Body of pancreas (tissue), 4 donors: ENCODE measurements at regions not wholly inside any gene's neighbourhood (a gene's known extent, or its start where the extent isn't known, plus 50 kb on each side); places are given as distances from the start of the nearest gene placed in this dataset.

Source experiments
- POLR2A ChIP-seq, 3 donors: fragments of 450-650 bp; IDR thresholded peaks; one replicate each; pipeline ENCODE4 v1.6.1; 2016; ENCODE audit warnings: antibody characterized with exemption in 3 of 3, mild to moderate bottlenecking in 2 of 3
- TF ChIP-seq, protein P1 (sequence below), 7 experiments: fragments of 450-650 bp in 4 of 7; fragments of 200-600 bp in 3 of 7; sonication (generic) in 3 of 7; IDR thresholded peaks; one replicate each; pipeline ENCODE4 v1.5.1; 2016 to 2019; ENCODE audit warnings: antibody characterized with exemption in 7 of 7

DNA sequence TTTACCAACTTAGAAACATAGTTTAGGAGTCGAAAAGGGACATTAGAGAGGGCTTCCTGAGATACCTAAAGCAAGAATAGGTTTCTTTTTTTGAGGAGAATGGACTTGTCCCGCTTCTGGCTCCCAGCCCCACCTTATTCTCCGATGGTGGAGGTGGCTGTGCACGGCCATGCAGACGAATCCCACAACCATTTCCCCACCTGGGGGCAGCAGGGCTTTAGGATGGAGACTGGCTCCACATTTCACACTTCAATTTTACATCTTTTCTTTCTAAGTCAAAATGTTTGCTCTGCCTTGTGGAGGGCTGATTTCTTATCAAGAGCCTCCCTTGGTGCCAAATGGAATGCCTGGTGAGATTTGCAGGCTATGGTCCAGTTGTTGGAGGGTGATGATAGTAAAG is 118.5 kb downstream of the GLRX3 start:
- TF ChIP-seq, protein P1, sequence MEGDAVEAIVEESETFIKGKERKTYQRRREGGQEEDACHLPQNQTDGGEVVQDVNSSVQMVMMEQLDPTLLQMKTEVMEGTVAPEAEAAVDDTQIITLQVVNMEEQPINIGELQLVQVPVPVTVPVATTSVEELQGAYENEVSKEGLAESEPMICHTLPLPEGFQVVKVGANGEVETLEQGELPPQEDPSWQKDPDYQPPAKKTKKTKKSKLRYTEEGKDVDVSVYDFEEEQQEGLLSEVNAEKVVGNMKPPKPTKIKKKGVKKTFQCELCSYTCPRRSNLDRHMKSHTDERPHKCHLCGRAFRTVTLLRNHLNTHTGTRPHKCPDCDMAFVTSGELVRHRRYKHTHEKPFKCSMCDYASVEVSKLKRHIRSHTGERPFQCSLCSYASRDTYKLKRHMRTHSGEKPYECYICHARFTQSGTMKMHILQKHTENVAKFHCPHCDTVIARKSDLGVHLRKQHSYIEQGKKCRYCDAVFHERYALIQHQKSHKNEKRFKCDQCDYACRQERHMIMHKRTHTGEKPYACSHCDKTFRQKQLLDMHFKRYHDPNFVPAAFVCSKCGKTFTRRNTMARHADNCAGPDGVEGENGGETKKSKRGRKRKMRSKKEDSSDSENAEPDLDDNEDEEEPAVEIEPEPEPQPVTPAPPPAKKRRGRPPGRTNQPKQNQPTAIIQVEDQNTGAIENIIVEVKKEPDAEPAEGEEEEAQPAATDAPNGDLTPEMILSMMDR (IDR thresholded peaks at IDR 0.05), result no peak
- TF ChIP-seq POLR2A (IDR thresholded peaks at IDR 0.05), result no peak
